SH-SY5Y (cell line): ENCODE measurements at regions not wholly inside any gene's neighbourhood (a gene's known extent, or its start where the extent isn't known, plus 50 kb on each side); places are given as distances from the start of the nearest gene placed in this dataset.

ENCODE experiments used
- GATA2 ChIP-seq: IDR thresholded peaks from 2 replicates; pipeline ENCODE4 v1.6.1; 2011; ENCODE audit warnings: mild to moderate bottlenecking, low read depth, low read length
- GATA3 ChIP-seq: IDR thresholded peaks from 2 replicates; pipeline ENCODE4 v1.6.1; 2011; ENCODE audit warnings: low read depth, mild to moderate bottlenecking, low read length, moderate library complexity

DNA sequence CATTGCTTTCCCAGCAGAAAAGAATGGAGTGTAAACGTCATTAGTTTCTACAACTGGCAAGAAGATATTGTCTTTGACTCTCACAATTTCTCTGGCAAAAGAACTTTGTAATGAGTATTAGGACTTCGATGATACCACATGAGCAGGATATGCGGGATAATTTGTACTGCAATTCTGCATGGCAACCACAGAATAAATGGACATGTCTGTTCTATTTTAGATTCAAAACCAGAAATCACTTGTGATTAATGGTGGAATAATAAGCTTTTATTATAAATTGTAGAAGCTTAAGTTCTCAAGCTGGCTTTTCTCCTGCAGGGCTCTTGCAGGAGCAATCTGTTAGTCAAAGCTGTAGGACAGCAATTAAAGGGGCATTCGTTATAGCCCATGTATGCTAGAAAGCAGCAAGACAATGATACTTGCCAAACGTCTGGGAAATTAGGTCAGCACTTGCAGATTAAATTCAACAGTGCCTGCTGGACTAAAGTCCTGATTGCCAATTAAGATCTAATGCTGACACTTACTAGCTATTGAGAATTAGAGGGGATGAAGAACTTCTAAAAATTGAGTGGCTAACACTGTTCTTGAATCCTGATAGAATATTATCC, 177.9 kb downstream of the PTH2R start:
- TF ChIP-seq GATA3 (no peak), GATA2 (no peak)
